Motor neuron (in vitro differentiated cells): ENCODE measurements at regions not wholly inside any gene's neighbourhood (a gene's known extent, or its start where the extent isn't known, plus 50 kb on each side); places are given as distances from the start of the nearest gene placed in this dataset.

Experiments used
- ATAC-seq, 8 experiments: fragments of 200-7000 bp; cut with Tn5 transposase; replicated peaks in 6 of 8; 2 replicates each; pipeline ENCODE4 v1.8.0; 2021; ENCODE audit warnings: mild to moderate bottlenecking in 8 of 8, moderate library complexity in 8 of 8
- H3K27ac ChIP-seq, 2 donors: fragments of 250-450 bp; sonication (Bioruptor Pico); 2 replicates each; pipeline ENCODE4 v1.9.0; 2021; ENCODE audit warnings: antibody characterized with exemption in 2 of 2, mild to moderate bottlenecking in 2 of 2, moderate library complexity in 1 of 2
- H3K4me1 ChIP-seq, 2 donors: fragments of 250-450 bp; sonication (Bioruptor Pico); replicated peaks in 1 of 2; 2 replicates each; pipeline ENCODE4 v1.6.1; 2021; ENCODE audit warnings: antibody characterized with exemption in 2 of 2, mild to moderate bottlenecking in 2 of 2, moderate library complexity in 1 of 2
- H3K4me3 ChIP-seq, 5 donors: fragments of 250-450 bp; sonication (Bioruptor Pico); 2 replicates each; pipeline ENCODE4 v1.9.0; 2021; ENCODE audit warnings: antibody characterized with exemption in 5 of 5, mild to moderate bottlenecking in 5 of 5, moderate library complexity in 4 of 5
- WGBS, 10 experiments: fragments of 450-650 bp; shearing (Covaris generic); methylation state at CpG; one replicate each; pipeline ENCODE4 v1.0.0; 2022; 5-methylcytosine and 5-hydroxymethylcytosine counted together
- in situ Hi-C, 9 experiments: fragments of 400-800 bp; cut with MboI; loops; one replicate each; pipeline ENCODE4 v1.15.0; 2021; ENCODE audit warnings: low sequenced_read_pairs in 9 of 9, low pct_unique_long_range_greater_than_20kb in 2 of 9; ENCODE audit not compliant: unreplicated experiment in 9 of 9

GRCh38 chr12:116404913-116405611 is 127.6 kb upstream of the MED13L start:
- no peak for ATAC-seq
- H3K4me3 ChIP-seq, result no peak overlapping the region
- H3K4me1 ChIP-seq, result peaks cover 10% of the 10 kb centered on the region in 2 donors
- in situ Hi-C loops, result no loop called here
- H3K27ac ChIP-seq, result no peak overlapping the region
- WGBS, 10 experiments, result 56 to 97% (median 83%) methylated on average over 1 to 6 of the region's 6 CpGs

DNA sequence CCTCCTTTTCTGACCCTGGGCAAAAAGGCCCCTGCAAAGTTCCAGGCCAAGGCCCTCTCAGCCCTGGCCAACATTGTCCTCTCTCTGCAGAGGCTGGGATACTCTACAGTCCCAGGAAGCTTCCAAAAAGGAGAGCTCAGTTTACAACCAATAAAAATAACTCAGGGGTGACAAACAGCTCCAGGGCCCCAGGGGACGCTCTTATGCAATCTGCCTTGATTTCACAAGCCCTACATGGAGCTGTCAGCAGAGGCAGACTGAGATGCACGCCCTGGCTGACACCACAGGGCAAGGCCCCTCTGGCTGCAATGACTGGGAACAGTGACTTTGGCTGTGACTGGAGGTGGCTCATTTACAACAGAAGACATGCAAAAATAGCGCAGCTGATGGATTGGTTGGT is 129.0 kb upstream of the MED13L start:
- ATAC-seq, result peak; percentile 15 to 98 (median 82)
- WGBS, 10 experiments, result 0 to 25% methylated on average over 1 to 2 of the region's 3 CpGs; no CpG with 5 or more reads in 8 of the 10 experiments
- no peak overlapping the region for H3K4me3 ChIP-seq
- H3K27ac ChIP-seq, result no peak overlapping the region
- peaks cover 10% of the 10 kb centered on the region in 2 donors for H3K4me1 ChIP-seq
- in situ Hi-C loops, result no loop called here

- H3K4me1 ChIP-seq, result peaks cover 10% of the 10 kb centered on the region in 2 donors
- in situ Hi-C loops, result no loop called here
- no peak overlapping the region for H3K4me3 ChIP-seq
- peak in 5 of 8 experiments; percentile 35 to 96 (median 76) for ATAC-seq
- H3K27ac ChIP-seq, result no peak overlapping the region
- 20 to 81% (median 68%) methylated on average over 1 to 9 of the region's 13 CpGs; no CpG with 5 or more reads in 2 of the 10 experiments for WGBS, 10 experiments
Observed at GRCh38 chr12:116408489-116409250, 131.2 kb upstream of the MED13L start.

DNA sequence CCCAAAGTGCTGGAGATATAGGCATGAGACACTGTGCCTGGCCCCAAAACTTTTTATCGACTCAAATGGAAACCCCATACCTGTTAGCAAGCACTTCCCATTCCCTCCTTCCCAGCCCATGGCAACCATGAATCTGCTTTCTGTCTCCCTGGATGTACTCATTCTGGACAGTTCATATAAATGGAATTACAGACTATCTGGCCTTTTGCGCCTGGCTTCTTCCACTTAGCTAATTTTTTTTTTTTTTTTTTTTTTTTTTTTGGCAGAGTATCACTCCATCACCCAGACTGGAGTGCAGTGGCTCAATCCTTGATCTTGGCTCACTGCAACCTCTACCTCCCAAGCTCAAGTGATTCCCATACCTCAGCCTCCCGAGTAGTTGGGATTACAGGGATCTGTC is 134.5 kb upstream of the MED13L start:
- in situ Hi-C loops, result no loop called here
- Histone ChIP-seq H3K4me3 (no peak overlapping the region), H3K4me1 (peaks cover 18 to 21% of the 10 kb centered on the region in 2 donors), H3K27ac (no peak overlapping the region)
- 60 to 100% (median 96%) methylated on average over 1 to 3 of the region's 3 CpGs; no CpG with 5 or more reads in 2 of the 10 experiments for WGBS, 10 experiments
- ATAC-seq, result no peak

DNA sequence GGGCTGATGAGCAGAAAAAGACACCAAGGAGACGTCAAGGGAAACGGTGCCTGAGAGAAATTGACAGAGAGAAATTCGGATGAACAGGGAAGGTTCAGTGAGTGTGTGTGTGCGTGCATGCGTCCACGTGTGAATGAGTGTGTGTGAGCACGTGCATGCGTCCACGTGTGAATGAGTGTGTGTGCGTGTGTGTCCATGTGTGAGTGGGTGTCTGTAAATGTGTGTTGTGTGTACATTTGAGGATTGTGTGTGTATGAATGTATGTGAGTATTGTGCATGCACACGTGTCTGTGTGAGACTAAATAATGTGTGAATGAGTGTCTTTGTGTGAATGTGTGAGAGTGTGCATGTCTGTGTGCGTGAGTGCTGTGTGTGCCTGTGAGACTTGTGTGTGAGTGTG is 137.4 kb upstream of the MED13L start:
- H3K4me3 ChIP-seq, result no peak overlapping the region
- H3K4me1 ChIP-seq, result peaks cover 8 to 16% of the 10 kb centered on the region in 2 donors
- no peak overlapping the region for H3K27ac ChIP-seq
- 20 to 100% (median 85%) methylated on average over 1 to 12 of the region's 12 CpGs for WGBS, 10 experiments
- in situ Hi-C loops, result no loop called here
- no peak for ATAC-seq

DNA sequence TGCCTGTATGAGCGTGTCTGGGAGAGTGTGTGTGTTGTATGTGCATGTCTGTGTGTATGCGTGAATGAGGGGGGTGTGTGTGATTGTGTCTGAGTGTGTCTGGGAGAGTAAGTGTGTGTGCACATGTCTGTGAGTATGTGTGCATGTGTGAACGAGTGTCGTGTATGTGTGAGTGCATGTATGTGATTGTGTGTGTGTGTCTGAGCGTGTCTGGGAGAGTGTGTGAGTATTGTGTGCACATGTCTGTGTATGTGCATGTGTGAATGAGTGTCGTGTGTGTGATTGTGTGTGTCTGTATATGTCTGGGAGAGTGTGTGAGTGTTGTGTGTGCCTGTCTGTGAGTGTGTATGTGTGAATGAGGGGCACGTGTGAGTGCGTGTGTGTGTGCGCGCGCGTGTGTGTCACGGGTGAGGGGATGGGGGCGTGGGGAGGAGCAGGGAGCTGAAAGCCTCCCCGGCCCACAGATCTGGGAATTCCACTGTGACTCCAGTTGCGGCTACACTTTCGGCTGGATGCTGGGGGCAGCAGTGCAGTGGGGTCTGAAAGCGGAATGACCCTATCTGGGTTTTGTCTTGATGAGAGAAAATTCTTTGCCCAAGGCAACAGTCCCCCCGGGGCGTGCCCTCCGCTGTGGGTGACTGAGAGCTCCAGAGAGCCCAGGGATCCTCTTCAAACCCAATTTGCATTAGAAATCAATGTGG is 138.1 kb upstream of the MED13L start:
- in situ Hi-C loops, result no loop called here
- WGBS, 10 experiments, result 61 to 100% (median 70%) methylated on average over 2 to 12 of the region's 21 CpGs; no CpG with 5 or more reads in 1 of the 10 experiments
- peaks cover 13 to 21% of the 10 kb centered on the region in 2 donors for H3K4me1 ChIP-seq
- ATAC-seq, result no peak
- no peak overlapping the region for H3K4me3 ChIP-seq
- H3K27ac ChIP-seq, result no peak overlapping the region

DNA sequence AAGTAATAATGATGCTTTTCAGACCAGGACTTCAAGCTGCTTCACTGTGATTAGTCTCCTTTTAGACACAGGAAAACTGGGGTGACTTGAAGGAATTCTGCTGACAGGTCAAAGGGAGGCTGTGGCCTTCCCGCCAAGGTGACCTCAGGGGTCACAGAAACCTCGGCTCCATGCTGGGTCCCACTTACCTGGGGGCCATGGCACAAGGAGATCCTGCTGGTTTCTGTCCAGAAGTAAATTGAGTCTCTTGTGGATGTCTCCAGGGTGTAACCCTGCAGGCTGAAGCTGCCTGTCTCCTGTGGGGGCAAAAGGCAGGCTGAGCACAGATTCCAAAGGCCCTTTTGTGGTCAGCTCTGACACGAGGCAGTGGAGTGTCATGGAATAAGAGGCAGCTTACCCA is 138.7 kb upstream of the MED13L start:
- Histone ChIP-seq H3K4me3 (no peak overlapping the region), H3K4me1 (peaks cover 13 to 23% of the 10 kb centered on the region in 2 donors), H3K27ac (no peak overlapping the region)
- in situ Hi-C loops, result no loop called here
- WGBS, 10 experiments, result 17 to 80% (median 37%) methylated on average over 1 to 3 of the region's 3 CpGs; no CpG with 5 or more reads in 4 of the 10 experiments
- no peak for ATAC-seq

GRCh38 chr12:116418551-116418950 is 140.6 kb upstream of the MAP1LC3B2 start:
- 74 to 100% (median 95%) methylated on average over 1 to 9 of the region's 9 CpGs; no CpG with 5 or more reads in 2 of the 10 experiments for WGBS, 10 experiments
- H3K4me3 ChIP-seq, result no peak overlapping the region
- ATAC-seq, result no peak

DNA sequence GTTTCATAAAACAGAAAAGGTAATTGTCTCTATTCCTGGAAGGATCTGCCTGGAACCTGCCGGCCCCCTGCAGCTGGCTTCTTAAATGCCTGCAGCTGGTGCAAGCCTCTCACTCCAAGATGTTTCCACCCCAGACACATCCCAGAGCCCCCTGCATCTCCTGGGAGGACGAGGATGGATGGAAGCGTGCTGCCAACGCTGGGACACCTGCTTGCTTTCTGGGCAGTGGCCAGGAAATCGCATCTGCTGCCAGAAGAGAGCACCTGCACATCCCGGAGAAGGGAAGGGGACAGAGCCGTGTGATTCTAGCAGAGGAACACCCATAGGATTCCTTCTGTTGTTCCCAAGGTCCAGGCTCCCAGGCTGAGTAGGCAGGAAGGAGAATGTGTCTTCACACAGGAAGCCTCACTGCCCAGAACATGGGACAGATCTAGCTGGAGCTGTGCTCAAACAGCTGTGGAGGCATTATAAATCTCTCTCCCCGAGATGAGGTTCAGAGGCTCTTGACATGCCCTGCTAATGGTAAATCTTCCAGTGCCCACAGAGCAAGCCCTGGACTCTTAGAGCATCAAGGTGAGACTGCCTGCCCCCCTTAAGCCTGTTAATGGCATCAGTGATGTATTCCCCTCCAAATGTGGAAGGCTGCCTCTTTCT is 138.8 kb upstream of the MAP1LC3B2 start:
- peak in 5 of 8 experiments; percentile 72 to 93 (median 83) for ATAC-seq
- in situ Hi-C loops, result no loop called here

More at GRCh38 chr12:116418551-116418950, 140.6 kb upstream of the MAP1LC3B2 start:
- H3K4me1 ChIP-seq, result peaks cover 13 to 23% of the 10 kb centered on the region in 2 donors
- H3K27ac ChIP-seq, result no peak overlapping the region
- in situ Hi-C loops, result no loop called here

DNA sequence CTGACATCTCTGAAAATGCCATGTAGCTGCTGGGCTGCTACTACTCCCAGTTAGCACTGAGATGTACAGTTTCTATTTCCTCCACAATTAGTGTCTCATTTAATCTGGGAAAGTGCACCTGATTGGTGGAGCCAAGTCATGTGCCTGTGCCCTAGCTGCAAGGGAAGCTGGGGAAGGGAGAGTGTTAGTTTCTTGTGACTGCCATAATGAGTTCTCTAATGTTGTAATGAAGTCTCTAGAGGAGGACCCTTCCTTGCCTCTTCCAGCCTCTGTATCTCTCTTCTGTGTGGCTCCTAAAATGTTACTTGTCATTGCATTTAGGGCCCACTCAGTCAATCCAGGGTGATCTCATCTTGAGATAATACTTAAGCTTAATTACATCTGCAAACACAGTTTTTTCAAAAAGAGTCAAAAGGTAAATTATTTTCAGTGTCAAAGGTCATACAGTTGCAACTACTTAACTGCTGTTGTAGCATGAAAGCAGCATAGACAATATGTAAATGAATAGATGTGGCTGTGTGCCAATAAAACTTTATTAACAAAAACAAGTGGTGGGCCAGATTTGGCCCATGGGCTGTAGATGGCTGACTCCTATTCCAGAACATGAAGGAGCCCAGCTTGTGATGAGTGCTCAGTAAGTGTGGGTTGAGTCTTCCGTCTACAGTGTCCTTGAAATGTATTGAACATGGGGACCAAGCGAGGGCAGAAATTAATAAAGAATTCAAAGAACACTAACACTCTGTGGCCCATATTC is 137.2 kb upstream of the MAP1LC3B2 start:
- WGBS, 10 experiments, result 79 to 100% (median 97%) methylated on average over 1 to 2 of the region's 2 CpGs; no CpG with 5 or more reads in 2 of the 10 experiments
- no peak for ATAC-seq
- in situ Hi-C loops, result no loop called here
- H3K4me1 ChIP-seq, result peaks cover 5 to 11% of the 10 kb centered on the region in 2 donors
- no peak overlapping the region for H3K4me3 ChIP-seq
- no peak overlapping the region for H3K27ac ChIP-seq

More for the DNA sequence above, 138.8 kb upstream of the MAP1LC3B2 start:
- peaks cover 13 to 23% of the 10 kb centered on the region in 2 donors for H3K4me1 ChIP-seq
- peak overlapping the region; percentile 32 to 50 for H3K27ac ChIP-seq
- WGBS, 10 experiments, result 23 to 86% (median 53%) methylated on average over 1 to 7 of the region's 8 CpGs
- no peak overlapping the region for H3K4me3 ChIP-seq

DNA sequence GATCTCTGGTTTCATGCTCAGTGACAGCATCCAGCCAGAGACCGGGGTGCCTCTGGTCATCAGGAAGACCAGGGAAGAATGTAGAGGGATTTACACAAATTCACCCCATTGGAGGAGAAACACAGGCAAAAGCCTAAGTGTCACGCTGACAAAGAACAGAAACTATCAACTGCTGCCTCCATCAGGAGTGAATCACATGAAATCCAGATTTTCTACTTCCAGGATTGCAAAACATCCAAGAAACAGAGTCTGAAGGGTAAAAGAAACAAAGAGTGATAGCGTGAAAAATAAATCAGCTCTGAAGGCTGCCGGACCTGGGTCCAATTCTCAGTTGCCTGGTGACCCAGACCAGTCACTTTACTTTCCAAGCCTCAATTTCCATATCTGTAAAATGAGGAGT is 136.1 kb upstream of the MAP1LC3B2 start:
- 9 to 90% (median 82%) methylated on average over 2 to 4 of the region's 4 CpGs; no CpG with 5 or more reads in 3 of the 10 experiments for WGBS, 10 experiments
- Histone ChIP-seq H3K4me3 (no peak overlapping the region), H3K4me1 (peaks cover 11 to 12% of the 10 kb centered on the region in 2 donors), H3K27ac (no peak overlapping the region)
- no peak for ATAC-seq
- in situ Hi-C loops, result no loop called here
